GM18867 (cell line): ENCODE measurements at regions not wholly inside any gene's neighbourhood (a gene's known extent, or its start where the extent isn't known, plus 50 kb on each side); places are given as distances from the start of the nearest gene placed in this dataset.

Source experiments
- ATAC-seq: cut with Tn5 transposase; IDR thresholded peaks from one replicate; pipeline ENCODE4 v1.9.1; 2021; ENCODE audit warnings: mild to moderate bottlenecking, moderate library complexity; ENCODE audit not compliant: unreplicated experiment

- ATAC-seq: no peak
Measured at GRCh38 chr2:21281384-21281783, 157.6 kb downstream of the TDRD15 start.

GRCh38 chr2:21281791-21282514 is 158.2 kb downstream of the TDRD15 start:
- ATAC-seq: no peak

GRCh38 chr2:21282515-21282898 is 158.7 kb downstream of the TDRD15 start:
- no peak for ATAC-seq

GRCh38 chr2:21288299-21288698 is 164.5 kb downstream of the TDRD15 start:
- no peak for ATAC-seq

GRCh38 chr2:21288739-21289520 is 165.2 kb downstream of the TDRD15 start:
- ATAC-seq: no peak

GRCh38 chr2:21289551-21289950 is 165.8 kb downstream of the TDRD15 start:
- no peak for ATAC-seq

GRCh38 chr2:21289989-21290388 is 166.2 kb downstream of the TDRD15 start:
- ATAC-seq: no peak

- ATAC-seq: no peak
Measured at GRCh38 chr2:21291426-21291825, 167.7 kb downstream of the TDRD15 start.

GRCh38 chr2:21294446-21294845 is 170.7 kb downstream of the TDRD15 start:
- no peak for ATAC-seq

- ATAC-seq: no peak
Measured at GRCh38 chr2:21299411-21299810, 175.6 kb downstream of the TDRD15 start.

GRCh38 chr2:21301871-21302455 is 178.2 kb downstream of the TDRD15 start:
- no peak for ATAC-seq

GRCh38 chr2:21303876-21304275 is 180.1 kb downstream of the TDRD15 start:
- ATAC-seq: no peak

GRCh38 chr2:21305581-21305980 is 181.8 kb downstream of the TDRD15 start:
- ATAC-seq: no peak

GRCh38 chr2:21306235-21306634 is 182.5 kb downstream of the TDRD15 start:
- no peak for ATAC-seq

- ATAC-seq: no peak
Measured at GRCh38 chr2:21307037-21307436, 183.3 kb downstream of the TDRD15 start.

- no peak for ATAC-seq
Measured at GRCh38 chr2:21310493-21310892, 186.7 kb downstream of the TDRD15 start.

GRCh38 chr2:21314322-21314835 is 190.6 kb downstream of the TDRD15 start:
- no peak for ATAC-seq

GRCh38 chr2:21317131-21317530 is 193.4 kb downstream of the TDRD15 start:
- peak; percentile 86 for ATAC-seq

- no peak for ATAC-seq
Measured at GRCh38 chr2:21318263-21318662, 194.5 kb downstream of the TDRD15 start.

- no peak for ATAC-seq
Measured at GRCh38 chr2:21326152-21326551, 202.4 kb downstream of the TDRD15 start.

GRCh38 chr2:21328177-21328576 is 204.4 kb downstream of the TDRD15 start:
- no peak for ATAC-seq
